ENCODE measurements at regions not wholly inside any gene's neighbourhood (a gene's known extent, or its start where the extent isn't known, plus 50 kb on each side); places are given as distances from the start of the nearest gene placed in this dataset.

GRCh38 chr3:18228060-18228459 lies 197.1 kb downstream of the SATB1 start:
- TF ChIP-seq POLR2A (IDR thresholded peaks at IDR 0.05; ENCODE audit: control extremely low read depth in 1 of 2, low read depth in 2 of 2, low read length in 2 of 2) (no peak), CTCF (IDR thresholded peaks at IDR 0.05; ENCODE audit: control extremely low read depth in 1 of 3, insufficient read depth in 1 of 3, low read depth in 1 of 3, low read length in 3 of 3) (no peak)

Measured in H1 (cell line).